ENCODE measurements at regions not wholly inside any gene's neighbourhood (a gene's known extent, or its start where the extent isn't known, plus 50 kb on each side); places are given as distances from the start of the nearest gene placed in this dataset.

- DNase-seq = no peak
These were observed 63.9 kb upstream of the GALNT9 start for GRCh38 chr12:132393245-132393795.

- DNase-seq = no peak
These were observed 63.2 kb upstream of the GALNT9 start for GRCh38 chr12:132392389-132393244.

DNA sequence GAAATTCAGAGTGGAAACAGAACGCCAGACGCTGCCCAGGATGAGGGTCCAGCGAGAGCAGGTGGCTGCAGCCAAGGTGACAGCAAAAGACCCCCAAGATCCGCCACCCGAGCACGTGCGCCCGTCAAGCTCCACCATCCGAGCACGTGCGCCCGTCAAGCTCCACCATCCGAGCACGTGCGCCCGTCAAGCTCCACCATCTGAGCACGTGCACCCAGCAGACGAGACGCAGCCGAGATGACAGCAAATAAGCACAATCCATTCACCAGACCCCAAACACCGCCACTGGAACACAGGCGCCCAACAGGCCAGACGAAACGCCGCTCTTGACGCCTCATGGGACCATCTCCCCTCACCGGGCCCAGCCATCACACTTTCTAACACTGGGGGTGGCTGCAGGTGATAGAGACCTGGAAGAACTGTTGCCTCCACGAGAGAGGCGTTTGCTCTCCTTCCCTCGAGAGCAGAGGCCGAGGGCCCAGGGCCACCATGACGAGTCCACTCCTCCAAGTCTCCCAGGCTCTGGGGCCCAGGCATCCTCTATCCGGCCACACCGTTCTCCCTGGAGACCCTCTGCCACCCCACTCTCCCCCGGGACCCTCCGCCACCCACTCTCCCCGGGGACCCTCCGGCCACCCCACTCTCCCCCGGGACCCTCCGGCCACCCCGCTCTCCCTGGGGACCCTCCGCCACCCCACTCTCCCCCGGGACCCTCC lies 62.1 kb upstream of the GALNT9 start:
- DNase-seq = no peak

GRCh38 chr12:132390287-132391076 lies 61.1 kb upstream of the GALNT9 start:
- no peak for DNase-seq

- DNase-seq = no peak
These were observed 60.3 kb upstream of the GALNT9 start for GRCh38 chr12:132389526-132390286.

GRCh38 chr12:132389026-132389425 lies 59.6 kb upstream of the GALNT9 start:
- DNase-seq = no peak

- DNase-seq = no peak
These were observed 59.1 kb upstream of the GALNT9 start for GRCh38 chr12:132388379-132389015.

DNA sequence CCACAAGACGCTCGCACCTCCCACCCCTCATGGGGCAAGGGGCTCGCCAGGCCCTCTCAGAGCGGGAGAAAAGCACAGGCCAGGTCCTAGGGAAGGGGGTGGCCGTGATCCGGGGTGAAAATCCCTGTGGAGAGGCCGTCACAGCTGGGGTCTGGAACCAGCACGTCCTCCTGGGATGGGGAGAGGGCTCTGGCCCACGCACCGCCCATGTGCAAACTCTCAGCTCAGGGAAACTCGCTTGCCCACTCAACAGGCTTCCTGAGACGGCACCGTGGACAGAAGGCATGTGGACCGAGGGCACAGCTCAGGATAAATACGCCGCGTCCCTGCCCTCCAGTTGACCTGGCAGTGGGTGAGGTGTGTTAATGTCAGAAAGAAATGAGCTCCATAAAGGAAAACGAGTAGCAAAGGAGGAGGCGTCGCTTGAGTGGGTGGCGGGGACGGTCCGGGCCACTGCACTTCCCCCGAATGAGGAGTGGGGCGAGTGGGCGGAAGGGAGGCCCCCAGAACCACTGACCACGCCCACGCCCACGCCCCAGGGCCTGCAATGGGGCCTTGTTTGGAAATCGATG lies 57.6 kb upstream of the GALNT9 start:
- no peak for DNase-seq

- DNase-seq = no peak
These were observed 56.7 kb upstream of the GALNT9 start for GRCh38 chr12:132385923-132386751.

- no peak for DNase-seq
These were observed 55.8 kb upstream of the GALNT9 start for GRCh38 chr12:132384916-132385774.

- DNase-seq = no peak
These were observed 51.3 kb upstream of the GALNT9 start for GRCh38 chr12:132380641-132381040.

GRCh38 chr12:132379996-132380395 lies 50.6 kb upstream of the GALNT9 start:
- DNase-seq = no peak

DNA sequence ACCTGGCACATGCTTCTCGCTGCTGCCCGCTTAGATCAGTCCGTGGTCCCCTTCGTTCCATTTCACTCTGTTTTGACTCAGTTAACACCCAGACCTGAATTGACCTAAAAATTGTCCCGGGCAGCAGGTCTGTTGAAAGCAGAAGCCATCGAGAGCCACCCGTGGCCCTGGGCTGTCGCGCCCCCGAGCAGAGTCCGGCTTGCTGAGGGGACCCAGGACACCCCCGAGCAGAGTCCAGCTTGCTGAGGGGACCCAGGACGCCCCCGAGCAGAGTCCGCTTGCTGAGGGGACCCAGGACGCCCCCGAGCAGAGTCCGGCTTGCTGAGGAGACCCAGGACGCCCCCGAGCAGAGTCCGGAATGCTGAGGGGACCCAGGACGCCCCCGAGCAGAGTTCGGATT lies 50.2 kb upstream of the GALNT9 start:
- DNase-seq = no peak

Data from NCI-H1436 (cell line).